Epithelial cell of proximal tubule (primary cell): ENCODE measurements at regions not wholly inside any gene's neighbourhood (a gene's known extent, or its start where the extent isn't known, plus 50 kb on each side); places are given as distances from the start of the nearest gene placed in this dataset.
"Not testable (repeated sequence)": the region's sequence is repeated elsewhere in the genome, so short reads cannot be mapped to it uniquely, and the experiment has no call there.

Experiments
- DNase-seq: peaks from one replicate; pipeline ENCODE4 v3.0.0-alpha.2; 2011; ENCODE audit warnings: low read depth
- H3K4me3 ChIP-seq: 2 replicates; pipeline ENCODE4 v1.5.1; 2011; ENCODE audit warnings: low read depth, mild to moderate bottlenecking, low read length
- CTCF ChIP-seq: conservative IDR thresholded peaks from 2 replicates; pipeline ENCODE4 v1.5.1; 2012; ENCODE audit warnings: low read depth, mild to moderate bottlenecking, low read length

GRCh38 chr7:3180604-3181003 lies 120.4 kb upstream of the SDK1 start:
- no peak for DNase-seq
- H3K4me3 ChIP-seq: no peak overlapping the region
- TF ChIP-seq CTCF: no peak

DNA sequence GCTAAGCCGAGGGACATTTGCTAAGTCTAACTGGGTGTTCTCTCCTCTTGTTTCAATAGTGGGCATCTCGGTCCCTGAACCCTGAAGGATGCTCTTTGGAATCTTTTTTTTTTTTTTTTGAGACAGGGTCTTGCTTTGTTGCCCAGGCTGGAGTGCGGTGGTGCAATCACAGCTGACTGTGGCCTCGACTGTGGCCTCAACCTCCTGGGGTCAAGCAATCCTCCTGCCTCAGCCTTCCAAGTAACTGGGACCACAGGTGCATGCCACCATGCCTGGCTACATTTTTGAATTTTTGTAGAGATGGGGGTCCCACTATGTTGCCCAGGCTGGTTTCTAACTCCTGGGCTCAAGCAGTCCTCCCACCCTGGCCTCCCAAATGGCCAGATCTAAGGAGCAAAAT lies 119.0 kb upstream of the SDK1 start:
- not testable (repeated sequence) for DNase-seq, H3K4me3 ChIP-seq

DNA sequence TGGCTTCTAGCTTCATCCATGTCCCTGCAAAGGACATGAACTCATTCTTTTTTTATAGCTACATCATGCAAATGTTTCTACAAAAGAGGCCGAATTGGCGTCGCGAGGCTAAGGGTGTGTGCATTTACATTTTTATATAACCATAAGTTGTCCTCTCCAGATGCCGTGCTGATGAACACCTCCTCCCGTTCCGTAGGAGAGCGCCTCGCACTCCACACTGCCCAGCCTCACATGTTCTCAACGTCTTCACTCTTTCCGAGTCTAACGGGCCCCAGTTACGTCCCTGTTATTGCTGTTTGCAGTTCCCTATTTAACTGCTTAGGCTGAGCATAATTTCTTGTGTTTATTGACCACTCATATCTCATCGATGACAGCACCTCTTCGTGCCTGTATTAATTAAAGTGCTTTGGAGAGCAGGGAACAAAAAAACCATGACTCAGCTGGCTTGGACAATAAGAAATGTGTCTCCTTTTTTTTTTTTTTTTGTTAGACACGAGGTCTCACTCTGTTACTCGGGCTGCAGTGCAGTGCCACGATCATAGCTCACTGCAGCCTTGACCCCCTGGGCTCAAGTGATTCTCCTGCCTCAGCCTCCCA lies 113.5 kb upstream of the SDK1 start:
- DNase-seq: no peak
- TF ChIP-seq CTCF: no peak
- no peak overlapping the region for H3K4me3 ChIP-seq

DNA sequence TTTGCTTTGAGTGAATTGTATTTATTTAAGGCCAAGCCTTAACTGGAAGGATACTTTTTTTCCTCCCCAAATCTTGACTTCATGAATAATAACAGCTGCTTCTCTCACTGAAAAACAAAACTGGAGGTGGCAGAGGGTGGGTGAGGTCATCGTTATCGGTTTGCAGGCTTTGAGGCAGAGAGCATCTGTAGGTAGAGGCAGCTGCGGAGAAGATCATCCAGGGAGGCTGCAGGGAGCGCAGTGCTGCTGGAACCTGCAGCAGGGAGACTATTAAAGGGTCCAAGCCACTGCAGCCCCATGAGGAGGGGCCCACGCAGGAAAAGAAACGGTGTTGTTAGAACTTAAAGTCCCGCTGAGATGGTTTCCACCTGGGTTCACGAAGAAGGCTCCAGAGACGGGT lies 112.1 kb upstream of the SDK1 start:
- no peak for TF ChIP-seq CTCF

DNA sequence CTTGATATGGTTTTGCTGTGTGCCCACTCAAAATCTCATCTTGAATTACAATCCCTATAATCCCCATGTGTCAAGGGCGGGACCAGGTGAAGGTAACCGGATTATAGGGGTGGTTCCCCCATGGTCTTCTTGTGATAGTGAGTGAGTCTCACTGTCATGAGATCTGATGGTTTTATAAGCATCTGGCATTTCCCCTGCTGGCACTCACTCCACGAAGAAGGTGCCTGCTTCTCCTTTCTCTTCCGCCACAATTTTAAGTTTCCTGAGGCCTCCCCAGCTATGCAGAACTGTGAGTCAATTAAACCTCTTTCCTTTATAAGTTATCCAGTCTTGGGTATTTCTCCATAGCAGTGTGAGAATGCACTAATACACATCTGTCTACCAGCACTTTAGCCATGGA lies 109.5 kb upstream of the SDK1 start:
- DNase-seq: no peak
- no peak overlapping the region for H3K4me3 ChIP-seq
- no peak for TF ChIP-seq CTCF

More for the DNA sequence above, 112.1 kb upstream of the SDK1 start:
- H3K4me3 ChIP-seq: no peak overlapping the region
- no peak for DNase-seq

- DNase-seq: no peak
- no peak overlapping the region for H3K4me3 ChIP-seq
- no peak for TF ChIP-seq CTCF
Measured at GRCh38 chr7:3192669-3193068, 108.4 kb upstream of the SDK1 start.

GRCh38 chr7:3193379-3194120 lies 107.5 kb upstream of the SDK1 start:
- no peak for TF ChIP-seq CTCF
- H3K4me3 ChIP-seq: no peak overlapping the region
- DNase-seq: no peak
